Gastrocnemius medialis (tissue), 4 donors: ENCODE measurements at regions not wholly inside any gene's neighbourhood (a gene's known extent, or its start where the extent isn't known, plus 50 kb on each side); places are given as distances from the start of the nearest gene placed in this dataset.
A peak's percentile ranks its signal among the peaks of the same experiment; 100 is the strongest.

Source experiments
- ATAC-seq, 2 donors: fragments of 150-250 bp; one replicate each; pipeline ENCODE4 v1.9.1; 2016
- DNase-seq, 2 donors: peaks; one replicate each; pipeline ENCODE4 v3.0.0-alpha.2; 2019
- H3K27ac ChIP-seq, 4 donors: fragments of 200-600 bp; sonication (generic); 1 replicate in 1 of 4; 2 replicates in 3 of 4; pipeline ENCODE4 v1.5.1; 2016 to 2018; ENCODE audit warnings: mild to moderate bottlenecking in 2 of 4, moderate library complexity in 1 of 4
- H3K27me3 ChIP-seq, 3 donors: fragments of 200-600 bp; sonication (generic) in 2 of 3; 1 replicate in 1 of 3; 2 replicates in 2 of 3; pipeline versions ENCODE4 v1.5.1 to v1.6.0; 2016 to 2019; ENCODE audit warnings: mild to moderate bottlenecking in 1 of 3, moderate library complexity in 1 of 3
- H3K36me3 ChIP-seq, 2 donors: fragments of 200-600 bp; sonication (generic) in 1 of 2; one replicate each; pipeline ENCODE4 v1.5.1; 2017 to 2018
- H3K4me1 ChIP-seq, 2 donors: fragments of 200-600 bp; sonication (generic) in 1 of 2; one replicate each; pipeline ENCODE4 v1.5.1; 2016 to 2017; ENCODE audit warnings: mild to moderate bottlenecking in 2 of 2
- H3K4me3 ChIP-seq, 4 donors: fragments of 200-600 bp; sonication (generic) in 3 of 4; 1 replicate in 1 of 4; 2 replicates in 3 of 4; pipeline ENCODE4 v1.5.1; 2016 to 2019; ENCODE audit warnings: mild to moderate bottlenecking in 2 of 4
- H3K9me3 ChIP-seq, 3 donors: fragments of 200-600 bp; sonication (generic) in 2 of 3; 1 replicate in 1 of 3; 2 replicates in 2 of 3; pipeline ENCODE4 v1.5.1; 2016 to 2019
- CTCF ChIP-seq, 5 experiments: fragments of 450-650 bp in 3 of 5; fragments of 200-600 bp in 2 of 5; sonication (generic) in 2 of 5; IDR thresholded peaks in 4 of 5; conservative IDR thresholded peaks in 1 of 5; 1 replicate in 4 of 5; 2 replicates in 1 of 5; pipeline ENCODE4 v1.5.1; 2016 to 2019; ENCODE audit warnings: antibody characterized with exemption in 5 of 5, mild to moderate bottlenecking in 3 of 5, moderate library complexity in 3 of 5
- POLR2A ChIP-seq, 2 donors: fragments of 450-650 bp; IDR thresholded peaks; one replicate each; pipeline ENCODE4 v1.6.1; 2017; ENCODE audit warnings: antibody characterized with exemption in 2 of 2, mild to moderate bottlenecking in 2 of 2, moderate library complexity in 2 of 2
- in situ Hi-C, 4 donors: fragments of 200-750 bp; cut with MboI; loops; one replicate each; pipeline versions ENCODE4 v1.15.0 to v1.8.0; 2017; ENCODE audit warnings: low sequenced_read_pairs in 4 of 4
- intact Hi-C: fragments of 100-400 bp; cut with DNase I; formaldehyde crosslinking; loops from one replicate; pipeline ENCODE4 v1.15.1; 2023; ENCODE audit warnings: low total_unique reads

GRCh38 chr16:73912281-73912680, 384.3 kb upstream of the PSMD7 start:
- DNase-seq, result no peak
- no peak overlapping the region for H3K27ac ChIP-seq
- in situ Hi-C loops, result no loop called here
- no peaks in the 10 kb centered on the region for H3K4me1 ChIP-seq
- H3K9me3 ChIP-seq, result no peaks in the 10 kb centered on the region
- H3K36me3 ChIP-seq, result no peaks in the 10 kb centered on the region
- H3K27me3 ChIP-seq, result peaks cover 0 to 2% (median 0%) of the 10 kb centered on the region in 3 donors
- no peak for ATAC-seq
- intact Hi-C loops, result no loop called here
- TF ChIP-seq POLR2A (IDR thresholded peaks at IDR 0.05) (no peak), CTCF (IDR thresholded peaks at IDR 0.05 in 4 of 5, conservative IDR thresholded peaks at IDR 0.05 in 1 of 5) (no peak)
- H3K4me3 ChIP-seq, result no peak overlapping the region

- TF ChIP-seq POLR2A (IDR thresholded peaks at IDR 0.05) (no peak), CTCF (IDR thresholded peaks at IDR 0.05 in 4 of 5, conservative IDR thresholded peaks at IDR 0.05 in 1 of 5) (no peak)
- intact Hi-C loops (no loop called here), in situ Hi-C loops (no loop called here)
- ATAC-seq (no peak), DNase-seq (no peak)
- H3K27ac ChIP-seq, result no peak overlapping the region
- H3K4me1 ChIP-seq, result no peaks in the 10 kb centered on the region
- H3K27me3 ChIP-seq, result no peaks in the 10 kb centered on the region
- no peaks in the 10 kb centered on the region for H3K36me3 ChIP-seq
- no peaks in the 10 kb centered on the region for H3K9me3 ChIP-seq
- H3K4me3 ChIP-seq, result no peak overlapping the region
These were observed 387.0 kb upstream of the PSMD7 start for GRCh38 chr16:73909529-73910035.

GRCh38 chr16:73891129-73891542, 405.5 kb upstream of the PSMD7 start:
- no peaks in the 10 kb centered on the region for H3K4me1 ChIP-seq
- H3K9me3 ChIP-seq, result no peaks in the 10 kb centered on the region
- no peaks in the 10 kb centered on the region for H3K36me3 ChIP-seq
- intact Hi-C loops (no loop called here), in situ Hi-C loops (loop anchor here in 1 of 4 donors (25.0 kb wide), 1 partner anchor 179 kb away; no protein-coding TSS in a partner anchor)
- peak overlapping the region in 1 of 4 donors; percentile 6 for H3K4me3 ChIP-seq
- TF ChIP-seq CTCF (IDR thresholded peaks at IDR 0.05 in 4 of 5, conservative IDR thresholded peaks at IDR 0.05 in 1 of 5) (no peak), POLR2A (IDR thresholded peaks at IDR 0.05) (no peak)
- H3K27ac ChIP-seq, result no peak overlapping the region
- ATAC-seq (no peak), DNase-seq (no peak)
- H3K27me3 ChIP-seq, result peaks cover 0 to 17% (median 2%) of the 10 kb centered on the region in 3 donors

GRCh38 chr16:73890186-73891128, 406.2 kb upstream of the PSMD7 start:
- no peak for DNase-seq
- H3K27ac ChIP-seq, result no peak overlapping the region
- intact Hi-C loops, result no loop called here
- H3K4me3 ChIP-seq, result peak overlapping the region in 1 of 4 donors; percentile 6
- no peaks in the 10 kb centered on the region for H3K4me1 ChIP-seq
- H3K9me3 ChIP-seq, result no peaks in the 10 kb centered on the region
- TF ChIP-seq POLR2A (IDR thresholded peaks at IDR 0.05) (no peak), CTCF (IDR thresholded peaks at IDR 0.05 in 4 of 5, conservative IDR thresholded peaks at IDR 0.05 in 1 of 5) (no peak)
- H3K36me3 ChIP-seq, result no peaks in the 10 kb centered on the region
- ATAC-seq, result no peak
- peaks cover 0 to 17% (median 2%) of the 10 kb centered on the region in 3 donors for H3K27me3 ChIP-seq
- in situ Hi-C loops, result loop anchor here in 1 of 4 donors (25.0 kb wide), 1 partner anchor 178 kb away; no protein-coding TSS in a partner anchor
